Middle frontal gyrus (tissue), 1 donor: ENCODE measurements at regions not wholly inside any gene's neighbourhood (a gene's known extent, or its start where the extent isn't known, plus 50 kb on each side); places are given as distances from the start of the nearest gene placed in this dataset.
"Not testable (repeated sequence)": the region's sequence is repeated elsewhere in the genome, so short reads cannot be mapped to it uniquely, and the experiment has no call there.

Experiments
- DNase-seq: peaks from one replicate; pipeline ENCODE4 v3.0.0-alpha.2; 2015; ENCODE audit warnings: low spot score; ENCODE audit errors: extremely low spot score

GRCh38 chr10:60621018-60621417 is 157.3 kb upstream of the CDK1 start:
- no peak for DNase-seq

- DNase-seq = no peak
Observed at GRCh38 chr10:60618861-60619260, 159.4 kb upstream of the CDK1 start.

GRCh38 chr10:60615541-60615940 is 162.7 kb upstream of the CDK1 start:
- no peak for DNase-seq

- no peak for DNase-seq
Observed at GRCh38 chr10:60614363-60614762, 163.9 kb upstream of the CDK1 start.

- no peak for DNase-seq
Observed at GRCh38 chr10:60613434-60613833, 164.8 kb upstream of the CDK1 start.

GRCh38 chr10:60611291-60611747 is 167.0 kb upstream of the CDK1 start:
- DNase-seq = no peak

- DNase-seq = no peak
Observed at GRCh38 chr10:60607372-60607771, 170.9 kb upstream of the CDK1 start.

GRCh38 chr10:60606343-60607080 is 171.8 kb upstream of the CDK1 start:
- no peak for DNase-seq

GRCh38 chr10:60605476-60605875 is 172.8 kb upstream of the CDK1 start:
- DNase-seq = no peak

- peak; percentile 45 for DNase-seq
Observed at GRCh38 chr10:60604342-60604741, 173.9 kb upstream of the CDK1 start.

GRCh38 chr10:60597513-60597912 is 180.8 kb upstream of the CDK1 start:
- no peak for DNase-seq

GRCh38 chr10:60595852-60596251 is 182.4 kb upstream of the CDK1 start:
- no peak for DNase-seq

GRCh38 chr10:60594476-60595051 is 183.7 kb upstream of the CDK1 start:
- no peak for DNase-seq

GRCh38 chr10:60591119-60591518 is 187.2 kb upstream of the CDK1 start:
- no peak for DNase-seq

- no peak for DNase-seq
Observed at GRCh38 chr10:60589376-60589775, 188.9 kb upstream of the CDK1 start.

- DNase-seq = not testable (repeated sequence)
Observed at GRCh38 chr10:60581782-60582181, 192.1 kb upstream of the ANK3 start.

GRCh38 chr10:60578217-60578616 is 188.5 kb upstream of the ANK3 start:
- no peak for DNase-seq

GRCh38 chr10:60576130-60577069 is 186.7 kb upstream of the ANK3 start:
- no peak for DNase-seq

GRCh38 chr10:60575105-60575504 is 185.4 kb upstream of the ANK3 start:
- DNase-seq = no peak

GRCh38 chr10:60574388-60574787 is 184.7 kb upstream of the ANK3 start:
- no peak for DNase-seq

GRCh38 chr10:60573336-60573735 is 183.7 kb upstream of the ANK3 start:
- no peak for DNase-seq
